CD14-positive monocyte (primary cell): ENCODE measurements at regions not wholly inside any gene's neighbourhood (a gene's known extent, or its start where the extent isn't known, plus 50 kb on each side); places are given as distances from the start of the nearest gene placed in this dataset.

Experiments used
- DNase-seq, 3 donors: peaks; one replicate each; pipeline ENCODE4 v3.0.0-alpha.2; 2011 to 2022
- H2AFZ ChIP-seq: 2 replicates; pipeline ENCODE4 v1.6.0; 2012; ENCODE audit warnings: mild to moderate bottlenecking, low read depth, low read length, inconsistent platforms; ENCODE audit not compliant: insufficient read depth, poor library complexity, severe bottlenecking
- H3K27ac ChIP-seq, 2 donors: 1 replicate in 1 of 2; 2 replicates in 1 of 2; pipeline ENCODE4 v1.5.1; 2012 to 2013; ENCODE audit warnings: low read length in 2 of 2, control low read depth in 1 of 2, inconsistent platforms in 1 of 2, low read depth in 1 of 2, mild to moderate bottlenecking in 1 of 2
- H3K27me3 ChIP-seq, 2 donors: one replicate each; pipeline versions ENCODE4 v1.6.0 to v1.6.1; 2011 to 2013; ENCODE audit warnings: low read length in 2 of 2; ENCODE audit not compliant: control insufficient read depth in 2 of 2, insufficient read depth in 2 of 2
- H3K36me3 ChIP-seq, 2 donors: replicated peaks in 1 of 2; 1 replicate in 1 of 2; 2 replicates in 1 of 2; pipeline versions ENCODE4 v1.5.1 to v1.6.1; 2012 to 2013; ENCODE audit warnings: low read length in 2 of 2, control low read depth in 1 of 2, inconsistent platforms in 1 of 2, mild to moderate bottlenecking in 1 of 2; ENCODE audit not compliant: insufficient read depth in 2 of 2, control insufficient read depth in 1 of 2
- H3K4me1 ChIP-seq, 2 donors: 1 replicate in 1 of 2; 2 replicates in 1 of 2; pipeline versions ENCODE4 v1.5.1 to v1.6.1; 2012 to 2013; ENCODE audit warnings: low read length in 2 of 2, control low read depth in 1 of 2, inconsistent platforms in 1 of 2, mild to moderate bottlenecking in 1 of 2, moderate library complexity in 1 of 2; ENCODE audit not compliant: insufficient read depth in 2 of 2, control insufficient read depth in 1 of 2
- H3K4me2 ChIP-seq: replicated peaks from 2 replicates; pipeline ENCODE3; 2012; ENCODE audit warnings: low read length, moderate library complexity, mild to moderate bottlenecking; ENCODE audit not compliant: poor library complexity, severe bottlenecking; ENCODE audit errors: extremely low read depth
- H3K4me3 ChIP-seq, 3 experiments: fragments of 200-600 bp in 1 of 3; sonication (generic) in 1 of 3; replicated peaks in 1 of 3; 1 replicate in 2 of 3; 2 replicates in 1 of 3; pipeline ENCODE4 v1.5.1; 2011 to 2013; ENCODE audit warnings: low read length in 3 of 3, mild to moderate bottlenecking in 3 of 3, control low read depth in 2 of 3, low read depth in 2 of 3, inconsistent platforms in 1 of 3, moderate library complexity in 1 of 3
- H3K79me2 ChIP-seq: 2 replicates; pipeline ENCODE4 v1.6.0; 2012; ENCODE audit warnings: mild to moderate bottlenecking, control low read depth, inconsistent platforms, low read length, moderate library complexity; ENCODE audit not compliant: insufficient read depth
- H3K9ac ChIP-seq: 2 replicates; pipeline ENCODE4 v1.6.0; 2017; ENCODE audit warnings: low read length, mild to moderate bottlenecking; ENCODE audit not compliant: insufficient read depth, poor library complexity, severe bottlenecking
- H3K9me3 ChIP-seq, 2 donors: replicated peaks in 1 of 2; 1 replicate in 1 of 2; 2 replicates in 1 of 2; pipeline versions ENCODE4 v1.5.1 to v1.6.1; 2012 to 2013; ENCODE audit warnings: low read length in 2 of 2, control low read depth in 1 of 2; ENCODE audit not compliant: control insufficient read depth in 1 of 2, insufficient read depth in 1 of 2
- H4K20me1 ChIP-seq: 2 replicates; pipeline ENCODE4 v1.6.0; 2012; ENCODE audit warnings: mild to moderate bottlenecking, low read length, control low read depth, moderate library complexity; ENCODE audit not compliant: insufficient read depth
- H3K27ac Mint-ChIP-seq, 7 donors: one replicate each; pipeline ENCODE4 v1.8.0; 2020; ENCODE audit warnings: mild to moderate bottlenecking in 7 of 7, mixed read lengths in 7 of 7, moderate library complexity in 6 of 7, inconsistent platforms in 2 of 7
- H3K27me3 Mint-ChIP-seq, 3 donors: one replicate each; pipeline ENCODE4 v1.8.0; 2021 to 2022; ENCODE audit warnings: low read depth in 3 of 3, mild to moderate bottlenecking in 3 of 3, mixed read lengths in 3 of 3, moderate library complexity in 3 of 3, inconsistent platforms in 1 of 3
- H3K36me3 Mint-ChIP-seq, 2 donors: one replicate each; pipeline ENCODE4 v1.8.0; 2020; ENCODE audit warnings: mixed read lengths in 2 of 2, inconsistent platforms in 1 of 2, mild to moderate bottlenecking in 1 of 2
- H3K4me1 Mint-ChIP-seq: one replicate; pipeline ENCODE4 v1.8.0; 2020; ENCODE audit warnings: mild to moderate bottlenecking, mixed read lengths
- H3K4me3 Mint-ChIP-seq, 2 donors: one replicate each; pipeline ENCODE4 v1.8.0; 2020; ENCODE audit warnings: mild to moderate bottlenecking in 2 of 2, mixed read lengths in 2 of 2, moderate library complexity in 1 of 2
- H3K9me3 Mint-ChIP-seq, 7 donors: one replicate each; pipeline ENCODE4 v1.8.0; 2020 to 2022; ENCODE audit warnings: mixed read lengths in 7 of 7, mild to moderate bottlenecking in 6 of 7, moderate library complexity in 6 of 7, inconsistent platforms in 2 of 7
- WGBS: methylation state at CpG from one replicate; pipeline ENCODE4 v1.1.5; 2013; ENCODE audit warnings: missing lambda C conversion rate; ENCODE audit not compliant: insufficient coverage; 5-methylcytosine and 5-hydroxymethylcytosine counted together
- intact Hi-C, 2 donors: fragments of 100-400 bp; cut with micrococcal nuclease; formaldehyde crosslinking; loops; one replicate each; pipeline versions ENCODE4 v1.15.0 to v1.15.1; 2023
- TF ChIP-seq, protein P1 (sequence below): fragments of 200-600 bp; IDR thresholded peaks from one replicate; pipeline ENCODE4 v1.8.0; 2022; ENCODE audit warnings: antibody characterized with exemption, mild to moderate bottlenecking

DNA sequence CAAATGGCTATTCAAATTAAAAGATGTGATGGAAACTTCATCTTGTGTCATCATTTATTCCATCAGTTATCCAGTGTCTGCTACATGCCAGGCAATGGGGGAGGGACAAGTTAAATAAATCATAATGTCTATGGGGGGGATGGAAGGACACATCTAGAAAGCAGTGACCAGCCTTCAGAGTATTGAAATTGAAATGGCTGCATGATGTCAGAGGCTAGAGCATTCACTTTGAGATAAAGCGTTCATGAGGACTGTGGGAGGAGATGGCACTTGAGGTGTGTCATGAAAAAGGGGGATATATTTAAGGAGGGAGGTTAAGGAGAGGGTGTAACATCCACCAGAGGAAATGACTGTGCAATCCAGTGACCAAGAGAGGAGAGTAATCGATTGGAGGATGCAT, 50.6 kb downstream of the SLIT2 start:
- 85% methylated on average over 1 of the region's 2 CpGs for WGBS
- Histone ChIP-seq H3K79me2 (no peaks in the 10 kb centered on the region), H4K20me1 (no peaks in the 10 kb centered on the region), H2AFZ (no peak overlapping the region), H3K27ac (no peak overlapping the region), H3K27me3 (no peaks in the 10 kb centered on the region), H3K4me1 (no peaks in the 10 kb centered on the region), H3K9me3 (no peaks in the 10 kb centered on the region), H3K4me3 (no peak overlapping the region), H3K9ac (no peak overlapping the region), H3K4me2 (no peak overlapping the region), H3K36me3 (no peaks in the 10 kb centered on the region)
- intact Hi-C loops: no loop called here
- Mint-ChIP-seq H3K27ac (no peak overlapping the region), H3K27me3 (peaks cover 0 to 2% (median 0%) of the 10 kb centered on the region in 3 donors), H3K4me1 (no peaks in the 10 kb centered on the region), H3K36me3 (no peaks in the 10 kb centered on the region), H3K4me3 (no peak overlapping the region), H3K9me3 (peaks cover 0 to 3% (median 0%) of the 10 kb centered on the region in 7 donors)
- TF ChIP-seq, protein P1, sequence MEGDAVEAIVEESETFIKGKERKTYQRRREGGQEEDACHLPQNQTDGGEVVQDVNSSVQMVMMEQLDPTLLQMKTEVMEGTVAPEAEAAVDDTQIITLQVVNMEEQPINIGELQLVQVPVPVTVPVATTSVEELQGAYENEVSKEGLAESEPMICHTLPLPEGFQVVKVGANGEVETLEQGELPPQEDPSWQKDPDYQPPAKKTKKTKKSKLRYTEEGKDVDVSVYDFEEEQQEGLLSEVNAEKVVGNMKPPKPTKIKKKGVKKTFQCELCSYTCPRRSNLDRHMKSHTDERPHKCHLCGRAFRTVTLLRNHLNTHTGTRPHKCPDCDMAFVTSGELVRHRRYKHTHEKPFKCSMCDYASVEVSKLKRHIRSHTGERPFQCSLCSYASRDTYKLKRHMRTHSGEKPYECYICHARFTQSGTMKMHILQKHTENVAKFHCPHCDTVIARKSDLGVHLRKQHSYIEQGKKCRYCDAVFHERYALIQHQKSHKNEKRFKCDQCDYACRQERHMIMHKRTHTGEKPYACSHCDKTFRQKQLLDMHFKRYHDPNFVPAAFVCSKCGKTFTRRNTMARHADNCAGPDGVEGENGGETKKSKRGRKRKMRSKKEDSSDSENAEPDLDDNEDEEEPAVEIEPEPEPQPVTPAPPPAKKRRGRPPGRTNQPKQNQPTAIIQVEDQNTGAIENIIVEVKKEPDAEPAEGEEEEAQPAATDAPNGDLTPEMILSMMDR: no peak
- DNase-seq: no peak

DNA sequence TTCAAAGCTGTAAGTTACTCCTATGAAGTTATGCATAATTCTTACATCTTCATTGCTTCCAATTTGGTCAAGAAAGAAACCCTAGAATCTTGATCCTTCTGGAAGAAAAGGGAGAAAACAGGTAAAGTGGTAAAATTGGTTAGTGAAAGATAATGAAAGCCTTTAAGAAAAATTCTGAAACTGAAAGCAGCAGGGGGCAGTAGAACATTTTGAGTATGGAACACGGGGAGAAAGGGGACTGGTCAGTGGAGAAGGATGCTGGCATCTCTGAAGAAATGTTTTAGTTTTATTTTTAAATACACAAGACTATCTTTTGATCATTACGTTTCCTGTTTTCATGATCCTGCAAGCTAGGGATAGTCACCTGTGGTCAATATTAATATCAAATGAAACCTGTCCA, 54.3 kb downstream of the SLIT2 start:
- no peaks in the 10 kb centered on the region for H3K9me3 ChIP-seq
- H3K9ac ChIP-seq: no peak overlapping the region
- Mint-ChIP-seq H3K27me3 (peaks cover 0 to 3% (median 1%) of the 10 kb centered on the region in 3 donors), H3K4me1 (no peaks in the 10 kb centered on the region), H3K4me3 (no peak overlapping the region), H3K27ac (no peak overlapping the region), H3K9me3 (peaks cover 0 to 5% (median 0%) of the 10 kb centered on the region in 7 donors), H3K36me3 (no peaks in the 10 kb centered on the region)
- H3K79me2 ChIP-seq: no peaks in the 10 kb centered on the region
- H3K27ac ChIP-seq: no peak overlapping the region
- DNase-seq: no peak
- TF ChIP-seq, protein P1: no peak
- WGBS: no CpG with 5 or more reads among the region's 2 CpGs
- no peak overlapping the region for H3K4me2 ChIP-seq
- no peaks in the 10 kb centered on the region for H4K20me1 ChIP-seq
- no peak overlapping the region for H2AFZ ChIP-seq
- no peaks in the 10 kb centered on the region for H3K4me1 ChIP-seq
- H3K4me3 ChIP-seq: no peak overlapping the region
- H3K27me3 ChIP-seq: no peaks in the 10 kb centered on the region
- H3K36me3 ChIP-seq: no peaks in the 10 kb centered on the region
- intact Hi-C loops: no loop called here
